GM21423 (cell line): ENCODE measurements at regions not wholly inside any gene's neighbourhood (a gene's known extent, or its start where the extent isn't known, plus 50 kb on each side); places are given as distances from the start of the nearest gene placed in this dataset.

Experiments
- ATAC-seq: cut with Tn5 transposase; IDR thresholded peaks from one replicate; pipeline ENCODE4 v1.9.1; 2021; ENCODE audit warnings: mild to moderate bottlenecking, moderate library complexity; ENCODE audit not compliant: unreplicated experiment

DNA sequence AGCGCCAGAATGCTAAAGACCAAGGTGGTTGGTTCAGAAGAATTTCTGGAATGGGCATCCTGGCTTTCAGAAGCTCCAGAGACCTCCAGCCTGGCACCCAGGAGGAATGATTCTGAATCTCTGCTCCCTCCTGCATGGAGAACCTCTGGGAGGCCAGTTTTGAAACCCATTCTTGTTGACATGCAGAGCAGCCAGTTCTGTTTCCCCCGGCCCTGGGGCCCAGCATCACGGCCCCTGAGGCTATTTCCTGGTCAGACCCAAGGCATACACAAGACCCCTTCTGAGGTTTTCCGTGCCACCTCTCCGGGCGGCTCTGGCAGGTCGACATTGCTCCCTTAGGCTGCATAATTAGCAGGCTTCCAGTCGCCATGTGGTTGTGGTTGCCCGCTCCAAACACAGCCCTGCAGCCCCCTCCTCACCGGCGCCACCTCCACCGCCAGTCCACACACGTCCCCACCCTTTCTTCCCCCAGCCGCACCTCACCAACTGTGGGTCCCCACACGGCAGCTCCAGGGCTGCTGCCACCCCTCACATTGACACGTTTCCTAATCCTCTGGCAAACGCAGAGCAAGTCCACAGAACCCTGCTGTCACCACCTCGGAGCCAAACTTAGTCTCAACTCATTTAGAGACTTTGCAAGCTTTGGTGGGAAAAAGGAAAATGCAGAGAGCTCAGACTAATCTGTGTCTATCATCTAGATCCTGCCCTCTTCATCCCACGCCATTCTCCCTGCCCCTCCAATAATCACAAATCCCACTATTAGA lies 367.1 kb downstream of the SOX9 start:
- ATAC-seq = no peak

DNA sequence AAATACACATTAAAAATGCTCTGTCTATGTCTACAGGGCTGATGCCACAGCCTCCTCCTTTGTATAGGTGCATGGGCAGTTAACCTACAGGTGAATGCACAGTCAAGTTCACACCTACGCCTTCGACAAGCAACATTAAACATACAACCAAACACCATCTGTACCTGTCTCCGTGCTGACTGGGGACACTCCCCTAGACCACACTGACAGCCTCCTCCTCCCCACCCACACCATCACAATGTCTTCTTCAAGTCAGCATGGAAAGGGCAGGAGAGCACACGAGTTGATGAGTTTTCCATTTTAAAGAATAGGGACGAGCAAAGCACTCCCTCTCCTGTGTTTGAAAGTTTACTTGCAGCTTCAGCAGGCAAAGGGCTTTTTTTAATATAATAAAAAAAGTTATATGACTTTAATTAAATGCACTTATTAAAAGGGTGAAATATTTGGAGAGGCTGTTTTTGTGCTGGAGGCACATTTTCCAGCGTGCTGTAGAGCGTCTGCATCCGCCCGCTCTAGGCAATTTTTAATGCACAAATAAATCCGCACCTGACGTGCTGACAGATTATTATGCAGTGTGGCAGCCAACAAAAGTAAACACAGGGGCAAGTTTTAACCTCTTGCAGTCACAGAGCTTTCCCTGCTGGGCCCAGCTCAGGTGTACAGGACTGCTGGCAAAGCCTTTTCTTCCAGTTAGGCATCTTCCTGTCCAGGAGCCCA lies 367.9 kb downstream of the SOX9 start:
- no peak for ATAC-seq

- ATAC-seq = no peak
These were observed 368.4 kb downstream of the SOX9 start for GRCh38 chr17:72489272-72489641.

DNA sequence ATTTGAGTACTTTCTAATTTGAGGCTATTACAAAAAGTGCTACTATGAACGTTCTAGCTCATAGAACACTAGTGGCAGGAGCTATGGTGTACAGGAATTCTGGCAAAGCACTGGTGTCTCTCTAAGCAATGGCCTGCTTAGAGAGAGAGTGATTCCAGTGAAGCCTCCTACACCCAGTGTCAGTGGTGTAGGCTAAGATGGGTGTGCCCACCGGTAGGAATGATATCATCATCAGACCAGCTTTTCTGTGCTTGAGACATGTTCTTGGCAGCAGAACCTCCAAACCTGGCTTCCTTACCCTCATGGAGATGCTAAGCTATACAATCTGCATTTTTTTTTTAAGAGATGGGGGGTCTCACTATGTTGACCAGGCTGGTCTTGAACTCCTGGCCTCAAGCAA lies 370.3 kb downstream of the SOX9 start:
- no peak for ATAC-seq

DNA sequence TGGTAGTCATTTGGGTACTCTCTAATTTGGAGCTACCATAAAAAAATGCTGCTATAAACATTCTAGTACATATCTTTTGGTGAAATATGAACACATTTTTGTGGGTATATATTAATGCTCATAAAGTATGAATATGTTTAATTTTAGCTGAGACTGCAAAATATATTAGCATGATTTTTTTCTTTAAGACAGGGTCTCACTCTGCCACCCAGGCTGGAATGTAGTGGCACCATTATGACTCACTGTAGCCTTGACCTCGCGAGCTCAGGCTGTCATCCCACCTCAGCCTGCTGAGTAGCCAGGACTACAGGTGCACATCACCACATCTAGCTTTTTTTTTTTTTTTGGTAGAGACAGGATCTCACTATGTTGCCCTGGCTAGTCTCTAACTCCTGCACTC lies 371.7 kb downstream of the SOX9 start:
- no peak for ATAC-seq

GRCh38 chr17:72492941-72493340 lies 372.1 kb downstream of the SOX9 start:
- ATAC-seq = no peak

GRCh38 chr17:72494566-72494965 lies 373.7 kb downstream of the SOX9 start:
- ATAC-seq = no peak

DNA sequence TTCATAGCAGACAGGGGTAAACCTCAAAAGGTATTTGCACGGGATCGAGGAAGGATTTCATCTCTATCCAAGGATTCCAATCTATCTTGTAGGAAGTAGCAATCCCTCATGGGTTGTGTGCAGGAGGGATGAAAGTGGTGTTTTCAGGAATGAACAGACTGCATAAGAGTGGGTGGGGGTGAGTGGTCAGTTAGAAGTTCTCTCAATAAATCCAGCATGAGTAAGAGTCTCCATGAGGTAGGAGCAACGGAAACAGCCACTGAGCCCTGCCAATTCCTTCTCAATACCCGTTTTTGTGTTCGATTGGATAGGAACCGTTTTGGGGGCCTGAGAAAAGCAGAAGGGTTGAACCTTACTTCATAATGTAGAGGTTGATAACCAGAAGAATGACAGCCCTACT lies 375.6 kb downstream of the SOX9 start:
- no peak for ATAC-seq

DNA sequence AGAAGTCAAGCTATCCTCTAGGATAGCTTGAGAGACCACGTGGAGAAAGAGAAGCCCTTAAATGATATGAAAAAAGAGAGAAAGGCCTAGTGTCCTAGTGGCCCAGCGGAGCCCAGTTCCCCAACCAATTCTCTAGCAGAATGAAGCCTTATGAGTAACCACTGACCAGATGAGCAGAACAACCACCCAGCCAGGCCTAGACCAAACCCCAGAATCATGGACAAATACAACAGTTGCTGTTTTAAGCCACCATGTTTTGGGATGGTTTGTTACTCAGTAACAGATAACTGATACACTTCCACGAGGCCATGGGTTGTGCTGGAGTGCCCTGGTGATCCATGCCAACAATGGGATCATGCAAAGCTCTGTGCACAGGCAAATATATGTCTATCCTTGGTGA lies 377.1 kb downstream of the SOX9 start:
- ATAC-seq = no peak

- no peak for ATAC-seq
These were observed 377.8 kb downstream of the SOX9 start for GRCh38 chr17:72498364-72499210.

DNA sequence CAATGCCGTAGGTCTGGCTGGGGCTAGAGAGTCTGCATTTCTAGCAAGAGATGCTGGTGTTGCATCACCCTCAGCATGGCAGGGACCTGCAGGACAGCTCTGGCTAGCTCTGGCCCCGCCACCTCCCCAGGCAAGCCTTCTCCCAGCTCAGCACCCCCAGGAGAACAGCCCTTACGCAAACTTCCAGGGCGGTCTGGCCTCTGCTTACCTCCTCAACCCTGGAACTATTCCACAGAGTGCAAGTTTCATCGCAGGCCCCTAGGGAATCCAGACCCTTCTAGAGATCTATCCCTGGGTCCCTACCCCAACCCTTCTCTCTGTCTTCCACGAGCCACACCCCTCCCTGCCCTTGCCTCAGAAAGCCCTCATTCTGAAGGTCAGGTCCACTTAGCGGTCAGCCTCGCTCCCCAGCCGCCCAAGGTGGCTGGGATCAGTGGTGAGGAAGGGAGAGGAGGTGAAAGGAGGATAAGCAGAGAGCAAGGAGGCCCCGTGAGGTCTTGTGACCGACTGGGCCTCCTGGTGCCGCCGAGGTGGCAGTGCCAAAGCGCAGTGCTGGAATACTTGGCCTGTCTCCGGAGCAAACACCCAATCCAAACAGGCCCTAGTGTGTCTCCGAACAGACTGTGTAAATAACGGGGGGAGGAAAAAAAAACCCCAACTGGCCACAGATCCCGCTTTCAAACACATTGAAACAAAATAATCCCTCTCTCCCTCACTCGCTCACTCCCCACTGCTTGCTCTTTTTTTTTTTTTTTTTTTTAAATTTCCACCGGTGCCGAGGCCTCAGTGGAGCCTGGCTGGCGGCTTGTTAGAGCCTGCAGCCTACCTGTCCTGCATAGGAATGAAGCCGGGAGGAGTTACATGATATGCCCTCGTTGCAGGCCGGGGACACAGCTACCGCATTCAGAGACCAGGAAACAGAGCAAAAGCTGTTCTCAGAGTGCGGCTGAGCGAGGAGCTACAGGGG lies 380.9 kb downstream of the SOX9 start:
- no peak for ATAC-seq

DNA sequence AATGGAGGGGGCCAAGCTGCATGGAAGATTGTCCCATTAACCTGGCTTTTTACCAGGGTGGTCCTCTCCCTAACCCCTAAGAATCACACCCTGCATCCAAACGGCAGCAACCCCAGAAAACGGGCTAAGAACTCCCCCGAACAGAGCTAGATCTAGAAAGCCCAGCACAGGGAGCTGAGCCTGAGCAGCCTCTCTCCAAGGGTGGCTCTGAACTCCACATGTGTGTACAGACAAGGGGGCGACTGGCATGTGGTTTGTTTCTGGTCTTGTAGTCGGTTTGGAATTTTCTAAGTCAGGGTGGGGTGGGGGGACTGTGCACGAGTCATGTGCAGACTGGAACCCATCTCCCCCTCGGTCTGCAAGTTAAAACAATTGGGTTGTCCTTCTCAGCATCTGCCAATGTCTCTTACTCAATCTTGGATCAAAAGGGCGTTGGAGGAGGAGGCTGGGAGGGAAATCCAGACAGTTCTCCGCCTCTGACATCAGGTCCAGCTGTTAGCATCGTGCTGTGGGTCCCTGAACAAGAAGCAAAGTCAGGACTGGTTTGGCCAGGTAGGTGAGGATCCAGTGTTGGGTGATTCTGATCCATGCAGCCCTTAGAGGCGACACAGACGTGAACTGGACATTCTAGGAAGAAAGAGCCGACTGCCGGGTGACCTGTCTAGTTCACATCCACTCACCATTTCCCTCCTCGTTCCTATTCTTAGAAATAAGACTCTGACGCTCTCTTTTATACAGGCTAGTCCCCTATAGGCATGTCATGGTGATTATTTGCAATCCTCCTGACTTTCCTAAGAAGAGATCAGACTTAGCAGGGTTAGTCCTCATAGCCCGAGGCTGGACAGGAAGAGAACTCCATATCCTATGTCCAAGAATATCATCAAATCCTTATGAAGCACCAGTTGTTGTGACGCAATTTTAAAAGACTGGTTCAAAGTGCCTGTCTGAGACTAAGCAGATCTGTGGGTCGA lies 381.8 kb downstream of the SOX9 start:
- no peak for ATAC-seq

DNA sequence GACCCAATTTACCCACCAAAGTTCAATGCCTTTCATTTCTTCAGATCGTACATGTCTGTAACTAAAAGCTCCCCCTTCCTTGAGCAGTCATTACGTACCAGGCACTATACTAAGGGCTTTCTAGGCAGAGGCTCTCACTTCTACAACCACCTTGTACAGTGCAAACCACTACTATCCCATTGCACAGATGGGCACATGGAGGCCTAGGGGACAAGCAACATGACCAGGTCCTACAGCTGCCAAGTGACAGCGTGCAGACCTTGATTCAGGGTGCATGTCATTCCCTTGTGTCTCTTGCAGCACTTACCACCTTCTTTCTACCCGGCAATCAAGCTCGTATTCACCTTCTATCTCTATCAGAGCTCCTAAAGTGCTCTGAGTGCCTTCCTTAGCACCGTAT lies 382.7 kb downstream of the SOX9 start:
- ATAC-seq = no peak

DNA sequence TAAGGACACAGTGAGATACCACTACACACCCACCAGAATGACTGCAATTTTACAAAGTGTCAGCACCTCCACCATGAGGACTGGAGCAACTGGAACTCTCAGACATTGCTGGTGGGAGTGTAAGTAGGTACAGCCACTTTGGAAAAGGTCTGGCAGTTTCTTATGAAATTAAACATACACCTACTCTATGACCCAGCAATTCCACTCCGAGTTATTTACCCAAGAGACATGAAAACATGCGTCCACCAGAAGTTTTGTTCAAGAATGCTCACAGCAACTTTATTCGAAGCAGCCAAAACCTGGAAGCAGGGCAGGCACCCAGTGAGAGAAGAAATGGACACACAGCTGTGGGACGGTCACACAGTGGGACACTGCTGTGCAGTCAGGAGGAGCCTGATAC lies 384.0 kb downstream of the SOX9 start:
- no peak for ATAC-seq

GRCh38 chr17:72506773-72507172 lies 386.0 kb downstream of the SOX9 start:
- ATAC-seq = no peak

DNA sequence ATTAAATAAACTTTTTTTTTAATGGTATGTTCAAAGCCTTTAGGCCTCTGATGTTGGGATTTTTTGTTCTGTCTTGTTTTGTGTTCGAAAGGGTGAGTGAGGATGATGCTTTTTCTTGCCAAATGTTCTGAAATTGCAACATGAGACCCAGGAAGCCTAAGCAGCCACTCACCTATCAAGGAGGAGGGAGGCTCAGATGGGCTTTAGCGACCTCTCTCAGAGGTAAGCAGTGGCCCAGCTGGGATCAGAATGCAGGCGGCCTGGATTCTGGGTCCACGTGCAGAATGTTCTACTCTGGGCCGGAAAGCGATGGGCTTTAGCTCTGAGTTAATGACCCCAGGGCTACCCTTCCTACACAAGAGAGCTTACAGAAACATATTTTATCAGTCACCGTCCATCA lies 386.6 kb downstream of the SOX9 start:
- no peak for ATAC-seq

DNA sequence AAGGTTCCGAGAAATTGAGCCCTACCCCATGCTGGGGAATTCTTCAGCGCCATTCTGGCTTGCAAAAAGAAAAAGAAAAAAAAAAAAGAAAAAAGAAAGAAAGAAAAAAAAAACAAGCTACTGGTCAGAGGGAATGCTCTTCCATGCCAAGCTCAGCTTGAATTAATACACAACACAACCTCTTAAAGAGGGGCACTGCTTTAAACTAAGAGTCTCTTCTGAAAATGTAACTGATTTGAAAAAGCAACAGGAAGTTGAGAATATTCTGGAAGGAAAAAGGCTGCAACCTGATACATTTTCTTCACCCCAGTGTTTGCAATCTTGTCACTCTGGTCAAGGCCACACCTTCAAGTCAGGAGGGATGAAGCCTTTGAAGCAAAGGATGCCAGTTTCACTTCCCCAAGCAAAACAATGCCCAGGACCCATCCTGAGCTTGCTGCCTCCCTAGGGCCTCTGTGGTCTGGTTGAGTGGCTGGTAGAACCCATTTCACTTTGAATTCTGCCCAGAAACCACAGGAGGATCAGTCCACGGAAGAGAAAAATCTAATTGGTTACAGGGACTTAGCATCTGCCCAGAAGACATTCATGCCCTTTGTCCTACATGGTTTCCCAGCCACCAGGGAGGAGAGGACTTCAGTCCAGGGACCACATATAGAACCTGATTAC lies 389.7 kb downstream of the SOX9 start:
- ATAC-seq = peak; percentile 84

DNA sequence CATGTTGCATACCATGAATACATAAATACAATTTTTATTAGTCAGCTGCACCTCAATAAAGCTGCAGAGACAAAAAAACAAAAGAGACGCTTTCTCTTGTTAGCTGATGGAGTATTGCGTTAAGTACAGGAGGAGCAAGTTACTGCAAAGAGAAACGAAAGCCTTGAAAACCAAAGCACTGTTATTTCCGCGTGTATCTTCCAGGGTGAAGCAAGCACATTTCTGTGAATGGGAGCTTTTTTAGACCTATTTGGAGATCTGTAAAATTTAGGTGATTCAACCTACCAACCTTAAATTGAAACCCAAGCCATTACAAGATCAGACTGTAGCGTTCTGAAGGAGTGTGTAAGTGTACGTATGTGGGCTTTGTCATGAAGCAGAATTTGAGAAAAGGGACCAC lies 390.4 kb downstream of the SOX9 start:
- ATAC-seq = no peak

- no peak for ATAC-seq
These were observed 391.1 kb downstream of the SOX9 start for GRCh38 chr17:72511874-72512273.
